IPS-15b (cell line): ENCODE measurements at regions not wholly inside any gene's neighbourhood (a gene's known extent, or its start where the extent isn't known, plus 50 kb on each side); places are given as distances from the start of the nearest gene placed in this dataset.

Experiments
- H3K27me3 ChIP-seq: one replicate; pipeline ENCODE4 v1.6.1; 2013; ENCODE audit warnings: low read length; ENCODE audit not compliant: control insufficient read depth, insufficient read depth
- H3K36me3 ChIP-seq: one replicate; pipeline ENCODE4 v1.6.1; 2013; ENCODE audit warnings: low read length; ENCODE audit not compliant: control insufficient read depth, insufficient read depth
- H3K4me1 ChIP-seq: one replicate; pipeline ENCODE4 v1.6.1; 2013; ENCODE audit warnings: mild to moderate bottlenecking, low read length; ENCODE audit not compliant: control insufficient read depth, insufficient read depth
- H3K4me3 ChIP-seq: one replicate; pipeline ENCODE4 v1.5.1; 2013; ENCODE audit warnings: low read depth, low read length
- H3K9ac ChIP-seq: one replicate; pipeline ENCODE4 v1.6.1; 2013; ENCODE audit warnings: low read depth, mild to moderate bottlenecking, low read length
- H3K9me3 ChIP-seq: one replicate; pipeline ENCODE4 v1.6.1; 2013; ENCODE audit warnings: mild to moderate bottlenecking, low read length; ENCODE audit not compliant: control insufficient read depth, insufficient read depth

DNA sequence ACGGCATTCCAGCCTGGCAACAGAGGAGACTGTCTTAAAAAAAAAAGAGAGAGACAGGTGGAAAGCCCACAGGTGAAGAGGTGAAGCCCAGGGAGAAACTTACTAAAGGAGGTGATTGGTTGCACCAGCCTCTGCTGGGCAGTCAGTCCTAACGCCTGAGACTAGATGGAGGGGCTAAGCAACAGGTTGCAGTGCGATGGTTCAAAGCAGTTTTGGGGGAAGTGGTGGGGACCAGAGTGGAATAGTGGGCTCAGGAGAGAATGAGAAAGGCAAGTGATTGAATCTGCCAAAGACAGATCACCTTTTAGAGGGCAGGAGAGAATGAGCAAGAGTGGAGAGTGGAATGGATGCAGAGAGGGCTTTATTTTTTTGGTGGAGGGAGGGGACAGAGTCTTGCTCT, 100.0 kb upstream of the KCTD7 start:
- H3K9ac ChIP-seq: no peak overlapping the region
- no peak overlapping the region for H3K4me3 ChIP-seq
- H3K27me3 ChIP-seq: no peaks in the 10 kb centered on the region
- no peaks in the 10 kb centered on the region for H3K9me3 ChIP-seq
- H3K36me3 ChIP-seq: no peaks in the 10 kb centered on the region
- no peaks in the 10 kb centered on the region for H3K4me1 ChIP-seq

DNA sequence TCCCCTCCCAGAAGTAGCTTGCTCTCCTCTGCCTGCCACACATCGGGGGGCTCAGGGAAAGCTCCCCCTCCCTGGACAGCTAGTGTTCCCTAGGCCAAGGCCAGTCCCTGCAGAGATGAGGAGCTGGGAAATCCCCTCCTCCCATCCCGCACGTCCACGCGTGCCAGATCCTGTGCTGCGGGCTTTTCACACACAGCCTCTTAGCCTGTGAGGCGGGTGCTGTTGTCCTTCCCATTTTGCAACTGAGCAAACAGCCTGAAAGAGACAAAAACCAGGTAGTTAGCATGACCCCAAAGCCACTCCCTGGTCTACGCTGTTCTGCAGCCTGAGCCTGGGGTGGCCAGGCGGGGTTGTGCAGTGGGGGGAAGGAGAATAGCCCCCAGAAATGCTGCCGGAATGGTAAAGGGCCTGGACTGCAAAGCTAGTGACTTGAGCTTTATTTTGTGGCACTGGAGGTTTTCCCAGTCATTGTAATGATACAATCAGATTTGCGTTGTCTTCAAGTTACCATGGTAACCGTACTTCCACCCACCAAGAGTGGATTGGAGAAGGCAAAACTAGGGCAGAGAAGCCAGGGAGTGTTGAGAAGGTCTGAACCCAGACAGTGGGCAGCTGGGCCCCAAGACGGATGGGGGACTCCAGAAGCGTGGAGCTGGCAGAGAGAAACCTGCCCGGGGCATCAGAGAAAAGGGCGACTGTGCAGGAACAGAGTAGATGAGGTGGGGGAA, 98.6 kb upstream of the KCTD7 start:
- Histone ChIP-seq H3K4me3 (no peak overlapping the region), H3K9ac (no peak overlapping the region), H3K4me1 (no peaks in the 10 kb centered on the region), H3K27me3 (no peaks in the 10 kb centered on the region), H3K36me3 (no peaks in the 10 kb centered on the region), H3K9me3 (no peaks in the 10 kb centered on the region)

DNA sequence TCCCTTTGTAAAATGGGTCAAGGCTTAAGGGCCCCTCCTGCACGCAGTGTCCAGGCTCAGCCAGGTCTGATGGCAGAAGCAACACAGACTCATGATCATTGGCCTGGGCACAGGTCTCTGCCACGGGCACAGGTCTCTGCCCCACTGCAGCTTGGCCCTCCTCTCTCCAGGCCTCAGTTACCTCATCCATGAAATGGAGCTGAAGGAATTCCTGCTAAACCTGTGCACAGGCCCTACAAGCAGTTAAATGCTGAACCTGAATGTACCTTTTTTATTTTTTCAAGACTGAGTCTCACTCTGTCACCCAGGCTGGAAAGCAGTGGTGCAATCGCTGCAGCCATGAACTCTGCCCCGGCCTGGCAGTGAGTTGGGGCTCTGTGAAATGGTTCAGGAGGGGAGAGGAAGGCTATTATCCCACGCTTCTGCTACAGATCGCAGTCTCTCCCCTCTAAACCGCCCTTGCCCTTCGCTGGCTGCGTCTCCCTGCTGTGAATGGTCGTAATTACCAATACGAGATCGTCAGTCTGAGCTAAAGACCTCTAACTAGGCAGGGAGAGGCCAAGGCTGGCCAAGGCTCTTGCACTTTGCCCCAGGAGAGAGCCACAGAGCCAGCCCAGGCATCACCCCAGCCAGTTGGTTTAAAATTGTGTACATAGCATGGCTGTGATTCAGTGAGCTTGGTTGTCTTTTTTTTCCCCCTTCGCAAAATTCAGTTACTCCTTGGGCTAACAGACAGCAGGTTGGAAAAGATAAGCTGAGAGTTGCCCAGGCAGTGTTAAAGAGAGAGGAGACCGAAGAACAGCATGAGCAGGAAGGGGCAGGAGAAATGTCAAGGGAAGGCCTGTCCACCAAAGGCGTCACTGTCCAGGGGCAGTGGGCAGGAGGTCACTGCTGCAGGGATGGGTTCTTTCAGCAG, 93.0 kb upstream of the KCTD7 start:
- H3K27me3 ChIP-seq: no peaks in the 10 kb centered on the region
- H3K4me1 ChIP-seq: no peaks in the 10 kb centered on the region
- H3K4me3 ChIP-seq: no peak overlapping the region
- no peak overlapping the region for H3K9ac ChIP-seq
- H3K9me3 ChIP-seq: no peaks in the 10 kb centered on the region
- peaks cover 2% of the 10 kb centered on the region for H3K36me3 ChIP-seq

DNA sequence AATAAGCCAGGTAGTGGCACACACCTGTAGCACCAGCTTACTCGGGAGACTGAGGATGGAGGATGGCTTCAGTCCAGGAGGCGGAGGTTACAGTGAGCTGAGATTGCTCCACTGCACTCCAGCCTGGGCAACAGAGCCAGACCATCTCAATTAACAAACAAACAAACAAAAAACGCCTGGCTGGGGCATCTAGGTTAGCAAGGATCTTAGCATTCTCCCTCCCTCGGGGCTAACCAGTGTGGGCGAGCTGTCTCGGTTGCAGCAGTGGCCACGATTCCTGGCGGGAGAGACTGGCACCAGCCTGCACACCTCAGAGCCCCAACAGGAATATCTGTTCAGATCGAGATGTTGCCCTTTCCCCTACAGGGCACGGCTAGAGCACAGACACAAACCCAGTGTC, 91.3 kb upstream of the KCTD7 start:
- Histone ChIP-seq H3K9ac (no peak overlapping the region), H3K36me3 (peaks cover 11% of the 10 kb centered on the region), H3K27me3 (no peaks in the 10 kb centered on the region), H3K9me3 (no peaks in the 10 kb centered on the region), H3K4me3 (no peak overlapping the region), H3K4me1 (no peaks in the 10 kb centered on the region)

DNA sequence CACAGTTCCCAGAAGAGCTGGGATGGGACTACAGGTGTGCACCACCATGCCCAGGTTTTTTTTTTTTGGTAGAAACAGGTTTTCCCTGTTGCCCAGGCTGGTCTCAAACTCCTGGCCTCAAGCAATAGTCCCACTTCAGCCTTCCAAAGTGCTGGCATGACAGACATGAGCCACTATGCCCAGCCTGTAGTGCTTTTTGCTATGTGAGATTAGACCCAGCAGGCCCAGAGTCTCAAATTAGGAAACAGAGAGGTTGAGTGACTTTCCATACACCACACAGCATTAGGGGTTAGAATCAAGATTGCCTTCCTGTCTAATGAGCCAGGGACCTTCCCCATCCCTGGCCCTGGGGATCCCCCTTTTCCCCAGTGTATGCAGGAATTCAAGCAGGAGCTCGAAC, 90.8 kb upstream of the KCTD7 start:
- no peak overlapping the region for H3K4me3 ChIP-seq
- peaks cover 11% of the 10 kb centered on the region for H3K36me3 ChIP-seq
- no peaks in the 10 kb centered on the region for H3K27me3 ChIP-seq
- H3K9me3 ChIP-seq: no peaks in the 10 kb centered on the region
- H3K4me1 ChIP-seq: no peaks in the 10 kb centered on the region
- no peak overlapping the region for H3K9ac ChIP-seq

DNA sequence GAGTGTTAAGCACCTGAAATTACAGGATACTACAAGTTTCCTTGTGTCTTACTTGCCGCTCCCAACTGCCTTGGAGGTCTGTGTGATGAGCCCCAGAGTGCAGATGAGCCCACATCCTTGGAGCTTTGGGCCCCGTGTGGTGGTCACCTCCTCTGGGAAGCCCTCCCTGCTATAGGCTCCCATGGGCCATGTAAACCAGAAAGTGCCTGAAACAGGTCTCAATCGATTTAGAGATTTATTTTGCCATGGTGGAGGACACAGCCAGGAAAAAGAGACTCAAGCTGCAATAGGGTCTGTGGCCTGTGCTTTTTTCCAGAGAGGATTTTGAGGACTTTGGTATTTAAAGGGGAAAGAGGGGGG, 89.4 kb upstream of the KCTD7 start:
- H3K36me3 ChIP-seq: peaks cover 16% of the 10 kb centered on the region
- H3K27me3 ChIP-seq: no peaks in the 10 kb centered on the region
- no peaks in the 10 kb centered on the region for H3K9me3 ChIP-seq
- H3K9ac ChIP-seq: no peak overlapping the region
- H3K4me1 ChIP-seq: no peaks in the 10 kb centered on the region
- no peak overlapping the region for H3K4me3 ChIP-seq

DNA sequence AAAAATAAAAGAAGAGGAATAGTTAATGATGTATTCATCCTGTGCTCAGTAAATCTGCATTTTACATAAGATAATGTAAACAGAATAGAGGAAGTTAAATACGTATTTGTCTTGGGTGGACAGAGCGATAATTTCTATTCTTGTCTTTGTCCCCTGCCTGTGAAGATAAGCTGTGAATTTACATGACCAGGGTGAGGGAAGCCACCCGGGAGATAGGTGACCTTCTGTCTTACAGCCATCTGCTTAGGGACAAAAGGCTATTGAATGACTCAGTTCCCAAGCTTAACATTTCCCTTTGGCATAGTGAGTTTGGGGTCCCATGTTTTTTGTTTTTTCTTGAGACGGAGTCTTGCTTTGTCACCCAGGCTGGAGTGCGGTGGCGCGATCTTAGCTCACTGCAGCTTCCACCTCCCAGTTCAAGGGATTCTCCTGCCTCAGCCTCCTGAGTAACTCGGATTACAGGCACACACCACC, 88.7 kb upstream of the KCTD7 start:
- Histone ChIP-seq H3K36me3 (peaks cover 17% of the 10 kb centered on the region), H3K4me3 (no peak overlapping the region), H3K9me3 (no peaks in the 10 kb centered on the region), H3K9ac (no peak overlapping the region), H3K27me3 (no peaks in the 10 kb centered on the region), H3K4me1 (no peaks in the 10 kb centered on the region)

DNA sequence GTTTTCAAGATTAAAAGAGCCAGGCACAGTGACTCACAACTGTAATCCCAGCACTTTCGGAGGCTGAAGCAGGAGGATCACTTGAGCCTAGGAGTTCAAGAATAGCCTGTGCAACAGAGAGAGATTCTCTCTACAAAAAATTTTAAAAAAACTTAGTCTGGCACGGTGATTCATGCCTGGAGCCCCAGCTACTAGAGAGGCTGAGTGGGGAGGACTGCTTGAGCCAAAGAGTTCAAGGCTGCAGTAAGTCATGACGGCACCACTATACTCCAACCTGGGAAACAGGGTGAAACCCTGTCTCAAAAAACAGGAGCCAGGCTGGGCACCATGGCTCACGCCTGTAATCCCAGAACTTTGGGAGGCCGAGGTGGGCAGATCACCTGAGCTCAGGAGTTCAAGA, 86.6 kb upstream of the KCTD7 start:
- no peaks in the 10 kb centered on the region for H3K9me3 ChIP-seq
- H3K4me1 ChIP-seq: no peaks in the 10 kb centered on the region
- peaks cover 21% of the 10 kb centered on the region for H3K36me3 ChIP-seq
- H3K27me3 ChIP-seq: no peaks in the 10 kb centered on the region
- H3K4me3 ChIP-seq: no peak overlapping the region
- no peak overlapping the region for H3K9ac ChIP-seq

DNA sequence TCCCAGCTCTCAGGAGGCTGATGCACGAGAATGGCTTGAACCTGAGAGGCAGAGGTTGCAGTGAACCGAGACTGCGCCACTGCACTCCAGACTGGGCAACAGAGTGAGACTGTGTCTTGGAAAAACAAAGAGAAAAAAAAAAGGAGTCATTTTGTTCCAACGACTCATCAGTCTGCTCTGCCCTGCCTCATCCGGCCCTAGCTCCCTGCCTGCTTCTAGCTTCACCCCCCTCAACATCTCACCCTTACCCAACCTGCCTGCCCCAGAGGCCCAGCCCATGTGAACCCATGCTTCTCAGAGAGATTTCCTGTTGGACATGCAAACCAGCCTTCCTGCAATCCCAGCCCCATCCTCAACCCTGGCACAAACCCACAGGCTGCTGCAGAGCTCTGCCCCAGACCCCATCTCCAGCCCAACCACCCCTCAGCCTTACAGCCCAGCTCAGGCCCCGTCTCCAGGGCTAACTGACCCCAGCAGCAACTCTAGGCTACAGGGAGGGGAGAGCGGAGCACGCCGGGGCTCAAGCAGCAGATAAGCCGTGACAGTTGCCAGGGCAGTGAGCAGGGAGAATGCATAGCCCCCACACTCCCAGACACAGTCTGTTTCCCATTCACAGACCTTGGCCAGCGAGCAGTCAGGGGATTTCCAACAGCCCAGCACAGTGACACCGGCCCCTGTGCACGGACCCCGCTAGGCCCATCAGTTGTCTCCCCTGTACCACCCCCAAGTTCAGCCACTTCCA, 86.0 kb upstream of the KCTD7 start:
- Histone ChIP-seq H3K27me3 (no peaks in the 10 kb centered on the region), H3K4me1 (no peaks in the 10 kb centered on the region), H3K4me3 (no peak overlapping the region), H3K36me3 (peaks cover 23% of the 10 kb centered on the region), H3K9ac (no peak overlapping the region), H3K9me3 (no peaks in the 10 kb centered on the region)

DNA sequence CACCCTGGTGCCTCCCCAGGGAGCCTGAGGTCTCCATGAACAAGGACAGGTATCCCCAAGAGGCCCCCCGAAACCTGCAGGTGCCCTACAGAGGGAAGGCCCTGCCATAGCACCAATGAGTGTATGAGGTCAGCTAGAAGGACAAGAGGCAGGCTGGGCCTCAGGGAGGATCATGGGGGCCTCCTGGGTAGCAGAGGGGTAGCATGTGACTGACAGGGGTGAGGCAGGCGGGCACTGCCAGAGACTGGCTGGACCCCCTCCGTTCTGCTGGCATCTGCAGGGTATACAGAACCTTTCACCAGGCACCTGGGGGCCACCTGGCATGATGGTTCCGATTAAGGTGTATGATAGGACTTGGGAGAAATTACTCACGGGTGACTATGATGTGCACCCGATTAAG, 79.2 kb upstream of the KCTD7 start:
- Histone ChIP-seq H3K27me3 (no peaks in the 10 kb centered on the region), H3K4me1 (no peaks in the 10 kb centered on the region), H3K36me3 (peaks cover 41% of the 10 kb centered on the region), H3K4me3 (no peak overlapping the region), H3K9ac (no peak overlapping the region), H3K9me3 (no peaks in the 10 kb centered on the region)

DNA sequence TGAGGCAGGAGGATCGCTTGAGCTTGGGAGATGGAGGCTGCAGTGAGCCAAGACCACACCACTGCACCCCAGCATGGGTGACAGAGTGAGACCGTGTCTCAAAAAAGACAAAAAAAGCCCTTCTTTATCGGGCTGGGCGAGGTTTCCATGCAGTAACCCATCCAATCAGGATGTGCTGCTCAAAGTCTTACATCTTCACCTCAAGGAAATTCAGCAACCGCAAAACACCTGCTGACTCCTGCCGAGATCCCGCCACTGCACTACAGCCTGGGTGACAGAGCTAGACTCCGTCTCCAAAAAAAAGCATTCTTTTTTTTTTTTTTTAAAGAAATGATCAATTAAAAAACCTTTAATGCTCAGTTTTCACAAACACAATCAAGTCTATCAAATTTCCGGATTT, 75.7 kb upstream of the KCTD7 start:
- Histone ChIP-seq H3K4me3 (no peak overlapping the region), H3K36me3 (peaks cover 46% of the 10 kb centered on the region), H3K9ac (no peak overlapping the region), H3K27me3 (no peaks in the 10 kb centered on the region), H3K9me3 (no peaks in the 10 kb centered on the region), H3K4me1 (no peaks in the 10 kb centered on the region)
